Mucosa of gallbladder (tissue), 1 donor: ENCODE measurements at regions not wholly inside any gene's neighbourhood (a gene's known extent, or its start where the extent isn't known, plus 50 kb on each side); places are given as distances from the start of the nearest gene placed in this dataset.

ENCODE experiments used
- DNase-seq: peaks from one replicate; pipeline ENCODE4 v3.0.0-alpha.2; 2020; ENCODE audit warnings: low spot score
- donor health status: DM: no; HTN: no; CAD: no.

- DNase-seq, result no peak
These were observed 106.1 kb upstream of the CITED2 start for GRCh38 chr6:139480356-139481165.

- DNase-seq, result no peak
These were observed 105.2 kb upstream of the CITED2 start for GRCh38 chr6:139479433-139480222.

GRCh38 chr6:139475646-139476045 is 101.2 kb upstream of the CITED2 start:
- no peak for DNase-seq

- no peak for DNase-seq
These were observed 100.8 kb upstream of the CITED2 start for GRCh38 chr6:139475241-139475640.

- DNase-seq, result peak; percentile 26
These were observed 100.0 kb upstream of the CITED2 start for GRCh38 chr6:139474145-139475108.

- no peak for DNase-seq
These were observed 99.3 kb upstream of the CITED2 start for GRCh38 chr6:139473731-139474130.

- no peak for DNase-seq
These were observed 98.8 kb upstream of the CITED2 start for GRCh38 chr6:139473231-139473701.

- DNase-seq, result no peak
These were observed 98.0 kb upstream of the CITED2 start for GRCh38 chr6:139472351-139473015.

- DNase-seq, result no peak
These were observed 96.5 kb upstream of the CITED2 start for GRCh38 chr6:139470997-139471396.

- DNase-seq, result no peak
These were observed 93.9 kb upstream of the CITED2 start for GRCh38 chr6:139468178-139468819.

GRCh38 chr6:139457476-139457875 is 83.0 kb upstream of the CITED2 start:
- DNase-seq, result no peak

- no peak for DNase-seq
These were observed 77.9 kb upstream of the CITED2 start for GRCh38 chr6:139452148-139452876.

- no peak for DNase-seq
These were observed 75.2 kb upstream of the CITED2 start for GRCh38 chr6:139449611-139450000.

- DNase-seq, result no peak
These were observed 74.7 kb upstream of the CITED2 start for GRCh38 chr6:139448998-139449610.

GRCh38 chr6:139448051-139448649 is 73.7 kb upstream of the CITED2 start:
- DNase-seq, result no peak

- DNase-seq, result no peak
These were observed 73.2 kb upstream of the CITED2 start for GRCh38 chr6:139447656-139447975.

- no peak for DNase-seq
These were observed 72.6 kb upstream of the CITED2 start for GRCh38 chr6:139446768-139447655.

- DNase-seq, result no peak
These were observed 71.8 kb upstream of the CITED2 start for GRCh38 chr6:139446138-139446715.
